ENCODE measurements at regions not wholly inside any gene's neighbourhood (a gene's known extent, or its start where the extent isn't known, plus 50 kb on each side); places are given as distances from the start of the nearest gene placed in this dataset.

GRCh38 chr13:40215311-40215710 lies 451.1 kb downstream of the FOXO1 start:
- H3K4me3 ChIP-seq (ENCODE audit: insufficient read depth, low read depth, low read length): no peak overlapping the region
- DNase-seq: no peak
- no peaks in the 10 kb centered on the region for H3K27me3 ChIP-seq (ENCODE audit: control insufficient read depth, insufficient read depth, low read length)
- no peaks in the 10 kb centered on the region for H3K36me3 ChIP-seq (replicated peaks; ENCODE audit: control insufficient read depth, insufficient read depth, low read length)

DNA sequence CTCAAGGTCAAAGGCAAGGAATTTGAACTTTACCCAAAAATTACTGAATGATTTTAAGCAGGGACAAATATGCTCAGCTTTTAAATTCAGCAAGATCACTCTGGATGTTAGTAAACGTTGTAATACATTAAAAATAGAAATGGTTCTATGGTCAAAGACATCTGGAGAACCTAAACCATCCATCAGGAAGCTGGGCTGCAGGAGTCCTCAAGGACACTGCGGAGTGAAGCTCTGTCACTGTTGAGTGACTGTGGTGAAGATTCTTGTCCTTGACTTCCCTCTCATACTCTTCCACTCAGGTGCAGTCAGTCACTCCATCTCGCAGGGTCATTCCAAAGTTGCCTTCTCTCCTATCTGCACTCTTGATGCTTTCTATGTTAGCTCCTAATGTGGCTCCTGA lies 450.7 kb downstream of the FOXO1 start:
- H3K4me3 ChIP-seq (ENCODE audit: insufficient read depth, low read depth, low read length): no peak overlapping the region
- H3K27me3 ChIP-seq (ENCODE audit: control insufficient read depth, insufficient read depth, low read length): no peaks in the 10 kb centered on the region
- H3K36me3 ChIP-seq (replicated peaks; ENCODE audit: control insufficient read depth, insufficient read depth, low read length): no peaks in the 10 kb centered on the region
- DNase-seq: no peak

DNA sequence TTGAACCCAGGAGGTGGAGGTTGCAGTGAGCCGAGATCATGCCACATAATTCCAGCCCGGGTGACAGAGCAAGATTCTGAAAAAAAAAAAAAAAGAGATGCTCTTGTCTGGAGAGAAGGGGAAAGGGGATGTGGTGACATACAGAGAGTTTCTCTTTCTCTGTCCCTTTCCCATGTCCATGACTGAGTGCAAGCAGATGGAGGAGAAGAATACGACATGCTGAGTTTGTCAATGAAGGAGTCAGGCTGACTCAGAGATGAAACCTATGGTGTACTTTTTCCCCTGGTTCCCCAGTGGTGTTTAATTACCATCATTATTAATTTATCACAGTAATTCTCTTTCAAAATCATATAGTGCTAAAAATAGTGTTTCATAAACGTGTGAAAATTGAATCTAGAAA lies 448.8 kb downstream of the FOXO1 start:
- no peak for DNase-seq
- no peaks in the 10 kb centered on the region for H3K36me3 ChIP-seq (replicated peaks; ENCODE audit: control insufficient read depth, insufficient read depth, low read length)
- H3K4me3 ChIP-seq (ENCODE audit: insufficient read depth, low read depth, low read length): no peak overlapping the region
- H3K27me3 ChIP-seq (ENCODE audit: control insufficient read depth, insufficient read depth, low read length): no peaks in the 10 kb centered on the region

DNA sequence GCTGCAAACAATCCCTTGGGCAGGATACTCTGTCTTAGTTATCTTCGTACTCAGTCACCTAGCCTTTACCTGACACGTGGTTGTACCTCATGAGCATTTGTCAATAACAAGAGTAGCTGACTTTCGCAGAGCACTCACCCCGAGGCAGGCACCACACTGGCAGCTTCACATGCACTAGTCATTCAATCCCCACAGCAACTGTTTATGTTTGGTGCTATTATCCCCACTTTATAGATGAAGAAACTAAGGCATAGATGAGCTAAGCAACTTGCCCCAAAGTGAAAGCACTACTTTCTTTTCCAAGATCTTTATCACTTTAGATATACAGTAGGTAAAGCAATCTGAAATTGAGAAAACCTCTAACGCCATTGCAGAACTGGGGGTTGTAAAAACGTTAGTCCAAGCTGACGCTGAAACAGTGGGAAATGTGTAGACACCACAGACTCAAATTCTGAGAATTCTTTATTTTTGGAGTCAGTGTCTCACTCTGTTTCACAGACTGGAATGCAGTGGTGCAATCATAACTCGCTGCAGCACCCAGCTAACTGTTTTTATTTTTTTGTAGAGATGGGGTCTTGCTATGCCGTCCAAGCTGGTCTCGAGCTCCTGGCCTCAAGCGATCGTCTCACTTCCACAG lies 446.0 kb downstream of the FOXO1 start:
- DNase-seq: no peak

GRCh38 chr13:40221131-40221459 lies 445.3 kb downstream of the FOXO1 start:
- no peaks in the 10 kb centered on the region for H3K36me3 ChIP-seq (replicated peaks; ENCODE audit: control insufficient read depth, insufficient read depth, low read length)
- no peaks in the 10 kb centered on the region for H3K27me3 ChIP-seq (ENCODE audit: control insufficient read depth, insufficient read depth, low read length)
- no peak overlapping the region for H3K4me3 ChIP-seq (ENCODE audit: insufficient read depth, low read depth, low read length)
- no peak for DNase-seq

More for the DNA sequence above, 446.0 kb downstream of the FOXO1 start:
- H3K36me3 ChIP-seq (replicated peaks; ENCODE audit: control insufficient read depth, insufficient read depth, low read length): no peaks in the 10 kb centered on the region
- H3K4me3 ChIP-seq (ENCODE audit: insufficient read depth, low read depth, low read length): no peak overlapping the region
- H3K27me3 ChIP-seq (ENCODE audit: control insufficient read depth, insufficient read depth, low read length): no peaks in the 10 kb centered on the region

DNA sequence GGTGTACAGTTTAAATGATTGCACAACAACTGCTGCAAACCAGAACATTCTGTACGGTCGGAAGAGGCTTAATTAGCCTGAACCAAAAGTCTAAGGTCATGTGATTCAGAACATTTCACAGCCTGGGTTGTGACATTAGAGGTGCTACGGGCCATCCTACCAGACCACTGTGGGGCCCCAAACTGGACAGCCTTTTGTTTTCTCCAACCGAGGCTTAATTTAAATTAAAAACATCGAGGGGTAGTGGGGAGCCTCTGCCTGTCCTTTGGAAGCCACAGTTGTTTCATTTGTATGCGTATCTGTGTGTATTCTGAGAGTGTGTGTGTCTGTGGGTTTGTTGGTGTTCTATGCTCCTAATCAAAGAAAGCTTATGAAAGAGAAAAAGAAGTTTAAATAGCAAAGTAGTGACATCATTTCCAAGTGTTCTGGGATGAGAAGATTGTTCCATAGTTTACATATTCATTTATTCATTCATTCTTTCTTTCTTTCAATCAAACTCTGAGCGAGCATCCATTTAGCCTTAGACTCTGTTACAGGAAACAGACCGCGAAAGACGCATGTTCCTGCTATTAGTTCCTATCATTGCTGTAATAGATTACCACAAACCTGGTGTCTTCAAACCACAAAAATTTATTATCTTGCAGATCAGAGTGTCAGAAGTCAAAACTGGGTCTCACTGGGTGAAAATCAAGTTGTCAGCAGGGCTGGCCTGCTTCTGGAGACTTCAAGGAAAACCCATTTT lies 444.8 kb downstream of the FOXO1 start:
- no peak overlapping the region for H3K4me3 ChIP-seq (ENCODE audit: insufficient read depth, low read depth, low read length)
- no peaks in the 10 kb centered on the region for H3K36me3 ChIP-seq (replicated peaks; ENCODE audit: control insufficient read depth, insufficient read depth, low read length)
- H3K27me3 ChIP-seq (ENCODE audit: control insufficient read depth, insufficient read depth, low read length): no peaks in the 10 kb centered on the region
- DNase-seq: no peak

GRCh38 chr13:40223585-40223984 lies 442.9 kb downstream of the FOXO1 start:
- Histone ChIP-seq H3K27me3 (ENCODE audit: control insufficient read depth, insufficient read depth, low read length) (no peaks in the 10 kb centered on the region), H3K4me3 (ENCODE audit: insufficient read depth, low read depth, low read length) (no peak overlapping the region), H3K36me3 (replicated peaks; ENCODE audit: control insufficient read depth, insufficient read depth, low read length) (no peaks in the 10 kb centered on the region)
- DNase-seq: no peak

- Histone ChIP-seq H3K4me3 (ENCODE audit: insufficient read depth, low read depth, low read length) (no peak overlapping the region), H3K27me3 (ENCODE audit: control insufficient read depth, insufficient read depth, low read length) (no peaks in the 10 kb centered on the region), H3K36me3 (replicated peaks; ENCODE audit: control insufficient read depth, insufficient read depth, low read length) (no peaks in the 10 kb centered on the region)
- DNase-seq: no peak
These were observed 437.9 kb downstream of the FOXO1 start for GRCh38 chr13:40228496-40228895.

- H3K4me3 ChIP-seq (ENCODE audit: insufficient read depth, low read depth, low read length): no peak overlapping the region
- no peaks in the 10 kb centered on the region for H3K27me3 ChIP-seq (ENCODE audit: control insufficient read depth, insufficient read depth, low read length)
- H3K36me3 ChIP-seq (replicated peaks; ENCODE audit: control insufficient read depth, insufficient read depth, low read length): no peaks in the 10 kb centered on the region
- DNase-seq: no peak
These were observed 437.5 kb downstream of the FOXO1 start for GRCh38 chr13:40228990-40229389.

- Histone ChIP-seq H3K36me3 (replicated peaks; ENCODE audit: control insufficient read depth, insufficient read depth, low read length) (no peaks in the 10 kb centered on the region; the same call in 1 of the 2 replicates), H3K27me3 (ENCODE audit: control insufficient read depth, insufficient read depth, low read length) (no peaks in the 10 kb centered on the region), H3K4me3 (ENCODE audit: insufficient read depth, low read depth, low read length) (no peak overlapping the region)
- DNase-seq: no peak
These were observed 435.6 kb downstream of the FOXO1 start for GRCh38 chr13:40230833-40231266.

DNA sequence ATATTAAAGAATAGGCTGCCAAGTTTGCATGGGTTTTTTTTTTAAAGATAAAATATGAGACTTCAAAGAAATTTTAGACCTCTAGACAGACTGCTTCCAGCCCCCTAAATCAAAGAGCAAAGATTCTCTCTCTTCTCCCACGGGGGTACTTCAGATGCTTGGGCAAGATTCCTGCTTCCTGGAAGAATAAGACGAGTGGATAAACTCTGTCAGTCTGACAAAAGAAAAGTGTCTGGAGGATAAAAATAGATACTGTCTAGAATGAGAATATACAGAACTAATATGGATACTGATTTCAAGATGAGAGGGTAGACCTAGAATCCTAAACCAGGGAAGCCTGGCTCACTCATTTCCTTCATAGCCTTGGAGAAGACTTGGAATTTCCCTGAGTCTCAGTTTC lies 435.1 kb downstream of the FOXO1 start:
- Histone ChIP-seq H3K27me3 (ENCODE audit: control insufficient read depth, insufficient read depth, low read length) (no peaks in the 10 kb centered on the region), H3K36me3 (replicated peaks; ENCODE audit: control insufficient read depth, insufficient read depth, low read length) (no peaks in the 10 kb centered on the region; the same call in 1 of the 2 replicates), H3K4me3 (ENCODE audit: insufficient read depth, low read depth, low read length) (no peak overlapping the region)
- DNase-seq: no peak

- no peak for DNase-seq
- no peaks in the 10 kb centered on the region; the same call in 1 of the 2 replicates for H3K36me3 ChIP-seq (replicated peaks; ENCODE audit: control insufficient read depth, insufficient read depth, low read length)
- H3K27me3 ChIP-seq (ENCODE audit: control insufficient read depth, insufficient read depth, low read length): no peaks in the 10 kb centered on the region
- no peak overlapping the region for H3K4me3 ChIP-seq (ENCODE audit: insufficient read depth, low read depth, low read length)
These were observed 434.7 kb downstream of the FOXO1 start for GRCh38 chr13:40231751-40232150.

GRCh38 chr13:40232311-40233040 lies 434.0 kb downstream of the FOXO1 start:
- Histone ChIP-seq H3K36me3 (replicated peaks; ENCODE audit: control insufficient read depth, insufficient read depth, low read length) (no peaks in the 10 kb centered on the region; the same call in 1 of the 2 replicates), H3K4me3 (ENCODE audit: insufficient read depth, low read depth, low read length) (no peak overlapping the region), H3K27me3 (ENCODE audit: control insufficient read depth, insufficient read depth, low read length) (no peaks in the 10 kb centered on the region)
- no peak for DNase-seq

- Histone ChIP-seq H3K36me3 (replicated peaks; ENCODE audit: control insufficient read depth, insufficient read depth, low read length) (no peaks in the 10 kb centered on the region; the same call in 1 of the 2 replicates), H3K4me3 (ENCODE audit: insufficient read depth, low read depth, low read length) (no peak overlapping the region), H3K27me3 (ENCODE audit: control insufficient read depth, insufficient read depth, low read length) (no peaks in the 10 kb centered on the region)
- DNase-seq: no peak
These were observed 432.7 kb downstream of the FOXO1 start for GRCh38 chr13:40233731-40234195.
